IPS-NIHi7 (cell line): ENCODE measurements at regions not wholly inside any gene's neighbourhood (a gene's known extent, or its start where the extent isn't known, plus 50 kb on each side); places are given as distances from the start of the nearest gene placed in this dataset.
"Not testable (repeated sequence)": the region's sequence is repeated elsewhere in the genome, so short reads cannot be mapped to it uniquely, and the experiment has no call there.

Experiments used
- DNase-seq: peaks from one replicate; pipeline ENCODE4 v3.0.0; 2012; ENCODE audit warnings: mixed read lengths; ENCODE audit errors: extremely low spot score

DNA sequence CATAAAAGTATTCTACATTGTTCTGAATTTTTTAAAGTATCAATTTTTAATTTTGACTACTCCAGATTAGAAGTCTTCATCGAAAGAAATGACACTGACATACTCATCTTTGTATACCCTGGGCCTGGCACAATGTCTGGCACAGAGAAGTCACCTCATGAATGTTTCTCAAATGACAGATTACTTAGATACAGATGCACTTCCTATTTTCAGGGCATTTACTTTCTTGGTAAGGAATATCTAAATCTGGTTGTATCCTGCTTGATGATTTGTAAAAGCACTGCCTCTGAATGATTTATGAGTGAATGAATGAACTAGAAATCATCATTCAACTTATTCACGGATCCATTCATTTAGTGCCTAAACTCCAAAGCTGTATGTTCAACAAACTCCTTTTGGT is 1784.7 kb downstream of the LRRC4C start:
- no peak for DNase-seq

DNA sequence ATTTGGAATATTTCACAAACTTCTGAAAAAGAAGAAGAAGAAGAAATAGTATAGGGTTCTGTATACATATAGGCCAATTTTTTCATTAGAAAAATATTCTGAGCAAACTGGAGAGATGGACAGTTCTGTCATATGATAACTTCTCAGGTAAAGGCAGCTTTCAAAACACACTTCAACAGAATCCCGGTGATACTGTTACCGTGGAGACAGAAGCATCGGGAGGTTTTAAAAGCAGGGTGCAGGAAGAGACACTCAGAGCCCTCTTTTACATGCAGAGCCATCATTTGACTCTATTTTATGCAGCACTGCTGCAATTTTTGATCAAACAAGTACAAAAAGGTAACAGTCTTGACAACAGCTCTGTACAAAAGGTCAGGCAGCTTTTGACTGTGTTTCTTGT is 1785.4 kb downstream of the LRRC4C start:
- no peak for DNase-seq

DNA sequence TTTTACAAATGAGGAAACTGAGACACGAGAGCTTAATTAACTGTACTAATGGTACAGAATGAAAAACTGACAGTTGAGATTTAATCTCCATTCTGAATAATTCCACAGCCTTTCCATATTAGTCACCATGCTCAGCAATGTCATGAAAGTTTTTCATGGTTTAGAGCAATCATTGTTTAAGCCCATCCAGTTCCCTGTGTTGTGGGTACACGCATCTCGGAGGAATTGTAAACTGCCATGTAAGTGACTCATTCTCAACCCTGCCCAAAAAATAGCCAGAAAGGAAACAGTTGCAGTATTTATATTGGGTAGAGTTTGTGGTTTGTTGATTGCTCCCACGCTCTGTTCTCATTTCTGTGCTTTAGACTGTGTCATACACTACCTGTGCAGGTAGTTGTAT is 1790.8 kb downstream of the LRRC4C start:
- no peak for DNase-seq

DNA sequence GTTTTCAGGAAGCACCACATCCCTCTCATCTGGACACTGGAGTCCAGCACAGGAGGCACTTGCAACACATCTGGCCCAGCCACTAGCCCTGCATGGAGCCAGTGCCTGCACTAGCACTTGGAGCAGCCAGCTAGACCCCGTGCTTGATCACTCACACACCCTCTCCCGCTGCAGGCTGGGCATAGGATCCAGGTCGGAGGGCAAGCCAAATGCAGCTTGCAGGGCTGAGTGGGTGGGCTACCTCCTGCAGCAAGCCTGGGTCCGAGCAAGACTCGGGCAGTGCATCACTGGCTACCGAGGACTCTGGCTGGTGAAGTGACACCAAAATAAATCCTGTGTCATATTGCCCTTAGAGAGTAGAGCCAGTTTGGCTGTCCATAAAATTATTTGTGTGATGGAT is 1795.4 kb downstream of the LRRC4C start:
- no peak for DNase-seq

DNA sequence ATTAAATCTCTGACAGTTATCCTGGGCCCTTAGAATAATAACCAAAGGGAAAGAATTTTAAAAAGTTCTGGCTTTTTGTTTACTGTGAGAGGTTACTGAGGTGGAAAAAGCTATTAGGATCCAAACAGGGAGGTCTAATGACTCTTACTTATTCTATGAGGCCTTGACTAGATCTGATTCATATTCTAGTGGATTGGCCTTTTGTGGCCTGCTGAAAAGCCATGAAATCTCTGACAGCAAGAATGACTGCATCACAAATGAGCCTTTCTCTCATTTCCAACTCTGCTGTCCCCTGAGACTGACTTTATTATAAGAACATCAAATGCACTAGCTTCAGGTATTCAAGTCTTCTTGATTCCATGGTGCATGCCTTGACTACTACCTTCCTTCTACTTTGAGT is 1797.6 kb downstream of the LRRC4C start:
- no peak for DNase-seq

DNA sequence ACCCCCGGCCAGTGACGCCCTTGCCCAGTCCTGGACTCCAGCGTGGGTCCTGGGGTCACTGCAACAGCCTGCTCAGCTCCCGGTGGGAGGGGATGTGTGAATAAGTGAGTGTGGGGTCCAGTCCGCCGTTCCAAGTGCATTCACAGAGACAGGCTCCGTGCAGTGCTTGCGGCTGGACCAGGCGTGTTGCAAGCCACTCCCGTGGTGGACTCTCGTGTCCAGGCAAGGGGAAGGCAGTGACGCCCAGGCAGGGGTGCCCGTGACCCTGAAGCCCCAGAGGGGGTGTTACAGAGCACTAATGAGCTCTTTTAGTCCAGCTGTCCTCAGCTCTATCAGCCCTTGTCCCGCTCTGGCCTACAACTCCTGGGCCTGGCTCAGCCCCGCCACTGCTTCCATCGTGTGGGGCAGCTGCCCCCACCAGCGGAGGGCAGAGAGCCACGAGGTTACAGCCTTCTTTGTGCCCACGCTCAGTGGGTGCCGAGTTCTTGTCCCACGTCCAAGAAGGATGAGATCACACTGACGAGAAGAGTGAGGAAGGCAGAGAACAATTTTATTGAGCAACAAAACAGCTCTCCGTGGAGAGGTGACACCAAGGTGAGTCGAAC is 1807.5 kb downstream of the LRRC4C start:
- DNase-seq: no peak

DNA sequence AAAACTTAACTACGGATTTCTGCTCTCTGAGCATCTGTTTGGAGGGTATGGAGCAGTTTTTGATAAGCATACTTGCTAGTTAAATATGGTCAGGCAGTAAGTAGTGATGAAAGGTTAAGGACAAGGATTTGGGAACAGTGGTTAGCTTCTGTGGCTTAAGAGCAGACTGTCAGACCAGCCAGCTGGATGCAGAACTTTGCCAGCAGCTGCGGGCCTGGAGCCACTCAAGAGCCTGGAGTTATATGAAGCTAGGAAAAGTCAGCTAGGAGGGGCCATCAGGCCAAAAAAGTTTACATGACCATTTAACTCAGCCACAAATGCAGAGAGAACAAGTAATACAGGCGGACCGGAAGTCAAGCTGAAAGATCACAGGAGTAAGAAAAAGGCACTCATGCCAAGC is 1817.7 kb downstream of the LRRC4C start:
- no peak for DNase-seq

DNA sequence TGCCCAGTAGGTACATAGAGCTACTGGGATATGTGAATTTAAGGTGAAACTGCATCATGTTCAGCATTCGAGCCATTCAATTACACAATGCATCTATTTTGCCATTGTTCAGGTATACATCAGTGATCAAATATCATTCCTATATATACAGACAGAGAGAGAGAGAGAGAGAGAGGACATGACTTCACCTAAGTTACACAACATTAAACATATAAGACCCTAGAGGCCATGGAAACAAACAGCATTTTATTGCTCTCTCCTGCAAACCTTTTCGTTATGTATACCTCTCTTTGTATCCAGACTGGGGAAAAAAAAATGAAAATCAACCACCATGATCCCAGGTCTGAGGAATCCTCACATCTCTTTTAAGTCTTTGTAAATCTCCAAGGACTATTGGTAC is 1829.1 kb downstream of the LRRC4C start:
- DNase-seq: no peak

DNA sequence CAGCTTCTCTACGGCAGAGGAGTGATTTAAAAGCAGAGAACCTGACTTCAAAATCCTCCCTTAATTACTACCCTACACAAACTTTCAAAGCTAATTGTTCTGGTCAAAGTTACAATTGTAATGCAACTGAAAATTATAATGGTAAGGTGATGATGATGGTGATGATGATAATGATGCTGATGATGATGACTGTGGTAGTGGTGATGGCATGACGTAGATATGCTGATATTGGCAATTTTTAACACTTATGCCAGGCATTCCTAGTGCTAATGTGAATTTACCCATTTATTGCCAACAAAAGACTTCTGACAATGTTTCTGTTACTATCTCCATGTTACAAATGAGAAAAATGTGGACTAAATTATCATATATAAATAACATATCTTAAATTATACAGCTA is 1831.1 kb downstream of the LRRC4C start:
- no peak for DNase-seq

DNA sequence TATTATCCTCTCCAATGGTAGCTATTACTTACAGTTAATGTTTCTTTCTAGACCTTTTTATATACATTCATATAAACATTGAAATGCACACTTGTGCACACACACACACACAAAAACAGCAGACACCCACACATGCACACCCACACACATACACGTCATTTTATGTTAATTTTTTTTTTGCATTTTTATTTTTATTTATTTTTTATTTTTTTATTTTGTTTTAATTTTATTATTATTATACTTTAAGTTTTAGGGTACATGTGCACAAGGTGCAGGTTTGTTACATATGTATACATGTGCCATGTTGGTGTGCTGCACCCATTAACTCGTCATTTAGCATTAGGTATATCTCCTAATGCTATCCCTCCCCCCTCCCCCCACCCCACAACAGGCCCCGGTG is 1839.1 kb downstream of the LRRC4C start:
- not testable (repeated sequence) for DNase-seq

DNA sequence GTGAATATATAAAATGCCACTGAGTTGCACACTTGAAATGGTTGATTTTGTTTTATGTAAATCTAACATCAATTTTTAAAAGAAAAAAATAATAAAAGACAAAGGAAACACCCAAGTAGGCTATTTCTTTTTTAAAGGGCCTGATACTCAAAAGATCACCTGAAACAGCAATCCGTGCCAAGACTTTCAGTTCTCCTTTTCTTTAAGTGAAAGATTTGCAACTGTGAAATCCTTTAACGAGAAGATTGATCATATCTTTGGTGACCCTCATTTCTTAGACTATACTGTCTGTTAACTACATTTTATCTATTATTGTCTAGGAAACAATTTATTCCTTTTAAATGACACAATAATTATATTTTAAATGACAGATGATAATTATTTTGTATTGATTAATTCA is 1841.5 kb downstream of the LRRC4C start:
- DNase-seq: no peak

DNA sequence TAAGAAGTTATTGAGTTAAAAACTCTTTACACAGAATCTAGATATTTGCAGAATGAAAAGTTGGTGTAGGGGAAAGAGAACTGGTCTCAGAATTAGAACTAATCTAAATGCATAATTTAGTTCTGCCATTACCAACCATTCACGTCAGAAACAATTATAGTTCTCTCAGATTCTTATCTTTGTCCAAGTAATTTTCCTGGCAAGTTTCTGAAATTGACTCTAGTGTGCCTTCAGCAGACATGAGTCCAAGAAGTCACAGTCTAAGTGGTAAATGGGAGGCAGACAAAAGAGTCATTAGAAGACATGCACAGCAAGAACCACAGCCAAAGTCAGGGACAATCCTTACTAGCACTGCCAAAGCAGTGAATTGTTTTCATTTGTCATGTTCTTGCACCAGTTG is 1870.1 kb downstream of the LRRC4C start:
- no peak for DNase-seq

DNA sequence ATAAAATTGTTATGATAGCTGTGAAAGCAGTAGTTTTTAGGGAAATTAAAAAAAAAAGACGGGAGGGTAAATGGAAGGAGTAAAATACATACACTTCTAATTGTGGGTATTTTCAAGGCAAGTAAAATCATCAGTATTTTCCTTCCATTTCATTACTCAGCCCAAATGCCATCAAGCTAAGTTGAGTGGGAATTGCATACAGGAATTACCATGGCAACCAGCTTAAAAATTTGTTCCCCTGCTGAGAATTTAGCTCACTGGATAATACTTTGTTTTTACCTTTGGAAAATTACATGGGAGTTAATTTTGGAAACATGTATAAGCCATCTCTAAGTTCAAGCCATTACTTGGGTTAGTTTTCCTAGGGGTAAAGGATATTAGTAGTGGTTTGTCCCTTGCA is 1873.4 kb downstream of the LRRC4C start:
- DNase-seq: no peak

DNA sequence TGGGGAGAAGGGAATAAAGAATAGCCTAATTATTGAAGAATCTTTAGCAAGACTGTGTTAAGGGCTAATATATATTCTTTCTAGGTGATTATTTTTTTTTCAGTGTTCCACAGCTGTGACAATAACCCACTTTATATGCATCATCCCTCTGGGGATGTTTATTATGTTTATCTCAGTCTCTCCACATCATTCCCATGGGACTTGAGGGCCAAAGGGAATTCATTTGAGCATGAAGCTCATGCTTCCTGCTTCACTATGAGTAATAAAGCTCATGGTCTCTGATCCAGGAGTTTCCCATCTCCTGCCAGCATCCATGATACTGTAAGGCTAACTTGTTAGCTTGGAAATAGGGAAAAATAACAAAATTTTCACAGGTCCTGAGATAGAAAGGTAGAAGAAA is 1888.4 kb downstream of the LRRC4C start:
- no peak for DNase-seq

DNA sequence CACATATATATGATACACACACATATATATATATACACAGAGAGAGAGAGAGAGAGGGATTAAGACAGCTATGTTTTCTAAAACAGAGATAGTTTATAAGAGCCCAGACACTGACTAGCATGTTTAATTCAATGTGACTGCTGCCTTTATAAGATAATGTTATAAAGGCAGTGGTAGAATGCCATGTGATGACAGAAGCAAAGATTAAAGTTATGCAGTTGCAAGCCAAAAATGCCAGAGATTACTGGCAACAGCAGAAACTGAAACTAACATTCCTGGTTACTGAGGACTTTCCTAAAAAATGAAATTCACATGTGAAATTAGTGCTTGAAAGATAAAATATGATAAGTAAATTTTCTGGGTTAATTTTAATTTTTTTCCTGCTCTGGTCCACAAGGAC is 1888.9 kb downstream of the LRRC4C start:
- no peak for DNase-seq

DNA sequence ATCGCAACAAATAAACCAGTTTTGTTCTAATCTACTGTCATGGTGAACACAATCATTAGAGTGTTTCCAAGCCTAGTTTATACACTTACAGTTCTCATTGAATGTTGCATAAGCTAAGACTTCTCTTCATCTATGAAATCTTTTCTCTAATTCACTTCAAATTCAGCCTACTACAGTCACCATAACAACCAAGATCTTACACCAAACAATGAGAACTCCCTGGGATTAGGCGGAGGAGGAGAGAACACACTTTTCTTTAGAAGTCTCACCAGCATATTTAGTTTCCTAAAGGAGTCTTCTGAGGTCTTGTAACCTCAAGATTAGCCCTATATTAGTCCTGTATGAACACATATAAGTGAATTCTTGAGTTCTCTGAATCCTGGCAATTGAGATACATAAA is 1889.7 kb downstream of the LRRC4C start:
- DNase-seq: no peak

DNA sequence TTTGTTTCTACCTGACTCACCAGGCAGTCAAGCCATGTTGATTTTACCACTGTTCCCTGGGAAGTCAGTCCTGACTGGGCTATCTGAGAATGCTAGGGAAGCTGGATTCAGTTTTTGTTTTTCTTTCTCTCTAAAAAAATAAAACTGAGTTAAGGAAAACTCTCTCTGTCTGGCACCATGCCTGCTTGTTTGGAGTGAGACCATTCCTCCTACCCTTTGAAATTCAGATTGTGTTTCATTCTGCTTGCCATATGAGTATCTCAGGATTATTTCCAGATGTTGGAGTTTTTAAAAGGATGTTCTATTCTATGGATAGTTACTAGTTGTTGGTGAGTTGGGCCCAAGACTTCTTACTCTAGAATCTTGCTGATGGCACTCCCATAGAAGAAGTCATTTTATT is 1917.0 kb downstream of the LRRC4C start:
- no peak for DNase-seq

DNA sequence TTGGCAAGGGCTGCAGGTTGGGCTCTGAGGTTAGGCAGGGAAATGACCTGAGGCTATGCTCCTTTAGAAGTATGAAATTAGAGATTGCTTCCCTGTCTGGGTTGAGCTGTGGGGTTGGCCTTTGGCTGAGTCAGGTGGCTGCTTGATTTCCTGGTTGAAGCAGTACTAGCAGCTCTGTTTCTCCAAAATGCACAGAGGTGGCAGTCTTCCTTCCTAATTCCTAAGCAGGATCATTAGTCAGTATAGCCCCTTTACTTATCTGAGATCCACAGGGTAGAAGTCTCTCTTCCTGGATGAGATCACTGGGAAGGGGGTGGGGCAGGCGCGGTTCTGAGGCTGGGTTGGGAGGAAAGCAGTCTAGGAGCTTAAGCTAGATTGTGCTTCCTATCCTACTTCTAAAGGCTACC is 1917.5 kb downstream of the LRRC4C start:
- no peak for DNase-seq

DNA sequence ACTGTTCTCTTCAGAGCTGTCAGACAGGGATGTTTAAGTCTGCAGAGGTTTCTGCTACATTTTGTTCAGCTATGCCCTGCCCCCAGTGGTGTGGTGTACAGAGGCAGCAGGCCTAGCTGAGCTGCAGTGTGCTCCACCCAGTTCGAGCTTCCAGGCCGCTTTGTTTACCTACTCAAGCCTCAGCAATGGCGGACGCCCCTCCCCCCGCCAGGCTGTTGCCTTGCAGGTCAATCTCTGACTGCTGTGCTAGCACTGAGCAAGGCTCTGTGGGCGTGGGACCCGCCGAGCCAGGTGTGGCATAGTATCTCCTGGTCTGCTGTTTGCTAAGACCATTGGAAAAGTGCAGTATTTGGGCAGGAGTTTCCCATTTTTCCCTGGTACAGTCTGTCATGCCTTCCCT is 1923.1 kb downstream of the LRRC4C start:
- not testable (repeated sequence) for DNase-seq
